ENCODE measurements at regions not wholly inside any gene's neighbourhood (a gene's known extent, or its start where the extent isn't known, plus 50 kb on each side); places are given as distances from the start of the nearest gene placed in this dataset.
A peak's percentile ranks its signal among the peaks of the same experiment; 100 is the strongest.

GRCh38 chr18:45359275-45360009 is 255.8 kb upstream of the SLC14A2 start:
- no peak for DNase-seq
- TF ChIP-seq, protein P1, sequence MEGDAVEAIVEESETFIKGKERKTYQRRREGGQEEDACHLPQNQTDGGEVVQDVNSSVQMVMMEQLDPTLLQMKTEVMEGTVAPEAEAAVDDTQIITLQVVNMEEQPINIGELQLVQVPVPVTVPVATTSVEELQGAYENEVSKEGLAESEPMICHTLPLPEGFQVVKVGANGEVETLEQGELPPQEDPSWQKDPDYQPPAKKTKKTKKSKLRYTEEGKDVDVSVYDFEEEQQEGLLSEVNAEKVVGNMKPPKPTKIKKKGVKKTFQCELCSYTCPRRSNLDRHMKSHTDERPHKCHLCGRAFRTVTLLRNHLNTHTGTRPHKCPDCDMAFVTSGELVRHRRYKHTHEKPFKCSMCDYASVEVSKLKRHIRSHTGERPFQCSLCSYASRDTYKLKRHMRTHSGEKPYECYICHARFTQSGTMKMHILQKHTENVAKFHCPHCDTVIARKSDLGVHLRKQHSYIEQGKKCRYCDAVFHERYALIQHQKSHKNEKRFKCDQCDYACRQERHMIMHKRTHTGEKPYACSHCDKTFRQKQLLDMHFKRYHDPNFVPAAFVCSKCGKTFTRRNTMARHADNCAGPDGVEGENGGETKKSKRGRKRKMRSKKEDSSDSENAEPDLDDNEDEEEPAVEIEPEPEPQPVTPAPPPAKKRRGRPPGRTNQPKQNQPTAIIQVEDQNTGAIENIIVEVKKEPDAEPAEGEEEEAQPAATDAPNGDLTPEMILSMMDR (IDR thresholded peaks at IDR 0.05): no peak
- TF ChIP-seq POLR2A (IDR thresholded peaks at IDR 0.05): no peak
- intact Hi-C loops (cut with DNase I; ENCODE audit: low total_unique reads): no loop called here
- Histone ChIP-seq H3K36me3 (no peaks in the 10 kb centered on the region), H3K9me3 (no peaks in the 10 kb centered on the region), H3K27ac (no peak overlapping the region), H3K4me1 (no peaks in the 10 kb centered on the region), H3K4me3 (no peak overlapping the region), H3K27me3 (no peaks in the 10 kb centered on the region)

DNA sequence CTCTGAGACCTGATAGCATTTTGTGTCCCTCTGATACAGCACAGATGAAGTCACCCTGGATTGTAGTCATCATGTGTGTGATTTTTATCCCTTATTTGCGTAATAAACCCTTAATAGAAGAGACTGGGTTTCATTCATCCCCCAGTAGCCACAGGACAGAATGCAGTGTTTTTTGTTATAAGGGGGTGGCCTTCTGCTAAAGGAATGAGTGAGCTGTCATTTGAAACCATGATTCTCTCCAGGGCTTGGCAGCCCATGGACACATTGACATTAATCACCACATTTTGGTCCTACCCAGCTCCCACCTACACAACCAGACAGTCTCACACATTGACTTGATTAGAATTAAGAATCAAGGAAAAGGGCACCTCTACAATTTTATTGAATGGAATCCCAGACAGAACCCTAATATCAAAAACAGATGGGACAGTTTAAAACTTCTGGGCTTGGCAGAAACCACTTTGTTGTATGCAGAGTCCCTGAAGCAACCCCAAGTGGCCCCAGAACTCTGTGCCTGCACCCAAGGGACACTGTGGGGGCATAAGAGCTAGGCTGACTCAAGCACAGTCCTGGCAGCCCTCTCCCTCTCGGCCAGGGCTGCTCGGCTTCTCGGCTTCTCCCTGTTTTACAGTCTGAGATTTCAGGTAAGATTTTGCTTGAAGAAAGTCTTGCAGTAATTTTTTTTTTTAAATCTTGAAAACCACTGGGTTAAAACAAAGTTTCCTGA is 254.0 kb upstream of the SLC14A2 start:
- Histone ChIP-seq H3K27ac (no peak overlapping the region), H3K9me3 (no peaks in the 10 kb centered on the region), H3K4me1 (no peaks in the 10 kb centered on the region), H3K4me3 (no peak overlapping the region), H3K36me3 (no peaks in the 10 kb centered on the region), H3K27me3 (no peaks in the 10 kb centered on the region)
- TF ChIP-seq, protein P1 (IDR thresholded peaks at IDR 0.05): no peak
- intact Hi-C loops (cut with DNase I; ENCODE audit: low total_unique reads): no loop called here
- no peak for DNase-seq

DNA sequence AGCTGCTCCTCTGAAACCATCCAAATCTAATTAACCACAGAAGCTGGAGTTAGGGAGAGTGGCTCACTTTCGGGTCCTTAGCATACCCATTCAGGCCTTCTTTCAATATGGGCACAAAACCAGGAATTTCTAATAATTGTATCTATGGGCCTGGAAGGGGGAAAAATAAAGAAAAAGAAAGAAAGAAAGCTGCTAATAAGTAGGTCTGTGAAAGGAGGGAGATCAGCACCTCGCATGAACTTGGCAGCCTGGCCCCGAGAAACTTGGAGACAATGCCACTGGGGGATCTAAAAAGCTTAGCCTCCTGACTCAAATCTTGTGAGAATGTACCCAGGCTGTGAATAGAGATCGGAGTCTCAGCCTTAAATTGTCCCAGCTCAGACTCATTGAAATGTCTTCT is 252.1 kb upstream of the SLC14A2 start:
- TF ChIP-seq, protein P1 (IDR thresholded peaks at IDR 0.05): no peak
- no peak for TF ChIP-seq POLR2A (IDR thresholded peaks at IDR 0.05)
- Histone ChIP-seq H3K36me3 (no peaks in the 10 kb centered on the region), H3K4me3 (no peak overlapping the region)

DNA sequence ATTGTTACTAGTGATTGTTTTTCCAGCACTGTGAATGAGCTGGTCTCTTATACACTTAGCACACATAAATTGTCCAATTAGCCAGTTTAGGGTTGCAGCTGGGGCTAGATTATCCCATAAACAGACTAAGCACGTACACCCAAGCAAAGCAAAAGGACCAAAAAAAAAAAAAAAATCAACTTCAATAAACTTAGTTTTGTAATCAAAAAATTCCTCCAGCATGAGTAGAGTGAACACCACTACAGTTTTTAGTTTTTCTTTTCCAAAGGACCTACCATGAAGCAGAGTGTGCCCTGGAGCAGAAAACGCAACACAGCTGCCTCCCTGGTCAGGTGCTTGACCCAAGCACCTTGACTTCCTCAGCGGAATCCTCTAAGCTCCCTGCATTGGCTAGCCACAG is 249.4 kb upstream of the SLC14A2 start:
- no peak for DNase-seq
- Histone ChIP-seq H3K4me1 (no peaks in the 10 kb centered on the region), H3K27ac (peak overlapping the region; percentile 37 to 42), H3K9me3 (no peaks in the 10 kb centered on the region), H3K36me3 (no peaks in the 10 kb centered on the region), H3K27me3 (no peaks in the 10 kb centered on the region), H3K4me3 (no peak overlapping the region)
- TF ChIP-seq, protein P1 (IDR thresholded peaks at IDR 0.05): no peak
- no peak for TF ChIP-seq POLR2A (IDR thresholded peaks at IDR 0.05)
- intact Hi-C loops (cut with DNase I; ENCODE audit: low total_unique reads): no loop called here

More for the DNA sequence above, 252.1 kb upstream of the SLC14A2 start:
- intact Hi-C loops (cut with DNase I; ENCODE audit: low total_unique reads): no loop called here
- Histone ChIP-seq H3K4me1 (no peaks in the 10 kb centered on the region), H3K27me3 (no peaks in the 10 kb centered on the region), H3K27ac (no peak overlapping the region), H3K9me3 (no peaks in the 10 kb centered on the region)
- no peak for DNase-seq
